ENCODE measurements at regions not wholly inside any gene's neighbourhood (a gene's known extent, or its start where the extent isn't known, plus 50 kb on each side); places are given as distances from the start of the nearest gene placed in this dataset.

GRCh38 chr4:14515556-14515955 lies 486.7 kb upstream of the CPEB2 start:
- Histone ChIP-seq H2AFZ (ENCODE audit: low read depth) (no peak overlapping the region), H3K4me3 (ENCODE audit: low read depth in 2 of 2, low read length in 1 of 2) (no peak overlapping the region), H3K4me1 (ENCODE audit: control insufficient read depth in 1 of 2, insufficient read depth in 2 of 2, low read depth in 1 of 2, low read length in 1 of 2) (no peaks in the 10 kb centered on the region; a peak in 1 of 4 replicates), H3K27ac (ENCODE audit: low read depth in 2 of 2, low read length in 1 of 2) (no peak overlapping the region), H3K36me3 (replicated peaks in 1 of 2; ENCODE audit: control insufficient read depth in 1 of 2, insufficient read depth in 2 of 2, low read length in 1 of 2) (no peaks in the 10 kb centered on the region), H3K9ac (no peak overlapping the region), H3K79me2 (ENCODE audit: insufficient read depth) (no peaks in the 10 kb centered on the region), H3F3A (replicated peaks; ENCODE audit: insufficient read depth) (no peaks in the 10 kb centered on the region), H3K9me2 (no peaks in the 10 kb centered on the region), H3K9me3 (no peaks in the 10 kb centered on the region), H3K4me2 (no peak overlapping the region), H4K20me1 (ENCODE audit: insufficient read depth) (no peaks in the 10 kb centered on the region), H3K27me3 (ENCODE audit: insufficient read depth) (no peaks in the 10 kb centered on the region)
- POLR2A ChIA-PET, result no interaction called here
- no peak for TF ChIP-seq FOSL2 (IDR thresholded peaks at IDR 0.05; ENCODE audit: borderline replicate concordance, low read depth)
- no peak for TF ChIP-seq TCF12 (IDR thresholded peaks at IDR 0.05)
- TF ChIP-seq, protein P1, sequence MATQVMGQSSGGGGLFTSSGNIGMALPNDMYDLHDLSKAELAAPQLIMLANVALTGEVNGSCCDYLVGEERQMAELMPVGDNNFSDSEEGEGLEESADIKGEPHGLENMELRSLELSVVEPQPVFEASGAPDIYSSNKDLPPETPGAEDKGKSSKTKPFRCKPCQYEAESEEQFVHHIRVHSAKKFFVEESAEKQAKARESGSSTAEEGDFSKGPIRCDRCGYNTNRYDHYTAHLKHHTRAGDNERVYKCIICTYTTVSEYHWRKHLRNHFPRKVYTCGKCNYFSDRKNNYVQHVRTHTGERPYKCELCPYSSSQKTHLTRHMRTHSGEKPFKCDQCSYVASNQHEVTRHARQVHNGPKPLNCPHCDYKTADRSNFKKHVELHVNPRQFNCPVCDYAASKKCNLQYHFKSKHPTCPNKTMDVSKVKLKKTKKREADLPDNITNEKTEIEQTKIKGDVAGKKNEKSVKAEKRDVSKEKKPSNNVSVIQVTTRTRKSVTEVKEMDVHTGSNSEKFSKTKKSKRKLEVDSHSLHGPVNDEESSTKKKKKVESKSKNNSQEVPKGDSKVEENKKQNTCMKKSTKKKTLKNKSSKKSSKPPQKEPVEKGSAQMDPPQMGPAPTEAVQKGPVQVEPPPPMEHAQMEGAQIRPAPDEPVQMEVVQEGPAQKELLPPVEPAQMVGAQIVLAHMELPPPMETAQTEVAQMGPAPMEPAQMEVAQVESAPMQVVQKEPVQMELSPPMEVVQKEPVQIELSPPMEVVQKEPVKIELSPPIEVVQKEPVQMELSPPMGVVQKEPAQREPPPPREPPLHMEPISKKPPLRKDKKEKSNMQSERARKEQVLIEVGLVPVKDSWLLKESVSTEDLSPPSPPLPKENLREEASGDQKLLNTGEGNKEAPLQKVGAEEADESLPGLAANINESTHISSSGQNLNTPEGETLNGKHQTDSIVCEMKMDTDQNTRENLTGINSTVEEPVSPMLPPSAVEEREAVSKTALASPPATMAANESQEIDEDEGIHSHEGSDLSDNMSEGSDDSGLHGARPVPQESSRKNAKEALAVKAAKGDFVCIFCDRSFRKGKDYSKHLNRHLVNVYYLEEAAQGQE (IDR thresholded peaks at IDR 0.05; ENCODE audit: low read depth, low read length), result no peak
- no peak for TF ChIP-seq SMC3 (IDR thresholded peaks at IDR 0.05; ENCODE audit: low read depth, low read length)
- no peak for TF ChIP-seq MXI1 (IDR thresholded peaks at IDR 0.05; ENCODE audit: low read depth, low read length)
- TF ChIP-seq ELF1 (IDR thresholded peaks at IDR 0.05), result no peak
- TF ChIP-seq SIN3A (IDR thresholded peaks at IDR 0.05; ENCODE audit: borderline replicate concordance, low read depth, low read length), result no peak
- no peak for TF ChIP-seq NRF1 (IDR thresholded peaks at IDR 0.05; ENCODE audit: low read depth, low read length)
- no peak for TF ChIP-seq JUND (IDR thresholded peaks at IDR 0.05)
- no peak for TF ChIP-seq FOXJ3 (CRISPR knock-in tag; IDR thresholded peaks at IDR 0.05)
- TF ChIP-seq TEAD4 (IDR thresholded peaks at IDR 0.05; ENCODE audit: borderline replicate concordance, insufficient read depth), result no peak
- no peak for TF ChIP-seq EP300 (IDR thresholded peaks at IDR 0.05; ENCODE audit: borderline replicate concordance in 1 of 2, low read depth in 1 of 2, low read length in 1 of 2)
- no peak for DNase-seq
- CTCF ChIA-PET, result interaction anchor here (0.6 kb wide), 2 partner anchors 14 to 54 kb away, joined by 3 read pairs; no protein-coding TSS in a partner anchor
- WGBS (ENCODE audit: low lambda C conversion rate), result 67% methylated on average over 2 of the region's 2 CpGs

DNA sequence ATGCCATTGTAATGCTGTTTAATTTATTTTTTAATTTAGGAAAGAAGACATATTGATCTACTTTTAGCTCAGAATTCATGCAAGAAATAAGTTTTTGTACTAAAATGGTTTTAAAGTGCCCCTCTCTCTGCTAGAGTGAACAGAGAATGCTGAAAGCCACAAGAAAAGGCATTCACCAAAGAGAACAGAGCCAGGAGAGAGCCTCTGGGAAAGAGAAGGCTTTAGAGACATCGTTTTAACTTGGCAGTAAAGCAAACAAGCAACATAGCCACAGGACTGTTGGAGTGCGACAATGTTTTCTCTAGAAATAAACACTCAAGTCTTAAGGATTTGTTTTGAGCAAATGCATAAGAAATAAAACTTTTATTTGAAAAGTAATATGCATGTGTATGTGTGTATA lies 484.1 kb upstream of the CPEB2 start:
- no peaks in the 10 kb centered on the region for H3K9me3 ChIP-seq
- CTCF ChIA-PET, result no interaction called here
- no peaks in the 10 kb centered on the region; a peak in 1 of 4 replicates for H3K4me1 ChIP-seq (ENCODE audit: control insufficient read depth in 1 of 2, insufficient read depth in 2 of 2, low read depth in 1 of 2, low read length in 1 of 2)
- no peaks in the 10 kb centered on the region for H4K20me1 ChIP-seq (ENCODE audit: insufficient read depth)
- H3K27me3 ChIP-seq (ENCODE audit: insufficient read depth), result no peaks in the 10 kb centered on the region
- H3F3A ChIP-seq (replicated peaks; ENCODE audit: insufficient read depth), result no peaks in the 10 kb centered on the region
- H3K4me2 ChIP-seq, result no peak overlapping the region
- H2AFZ ChIP-seq (ENCODE audit: low read depth), result no peak overlapping the region
- DNase-seq, result no peak
- no peaks in the 10 kb centered on the region for H3K9me2 ChIP-seq
- 48% methylated on average over 2 of the region's 2 CpGs for WGBS (ENCODE audit: low lambda C conversion rate)
- H3K4me3 ChIP-seq (ENCODE audit: low read depth in 2 of 2, low read length in 1 of 2), result no peak overlapping the region
- POLR2A ChIA-PET, result no interaction called here
- H3K9ac ChIP-seq, result no peak overlapping the region
- H3K79me2 ChIP-seq (ENCODE audit: insufficient read depth), result no peaks in the 10 kb centered on the region
- no peaks in the 10 kb centered on the region for H3K36me3 ChIP-seq (replicated peaks in 1 of 2; ENCODE audit: control insufficient read depth in 1 of 2, insufficient read depth in 2 of 2, low read length in 1 of 2)
- no peak overlapping the region for H3K27ac ChIP-seq (ENCODE audit: low read depth in 2 of 2, low read length in 1 of 2)
- no peak for TF ChIP-seq POLR2AphosphoS5 (IDR thresholded peaks at IDR 0.05; ENCODE audit: low read depth, low read length)
- no peak for TF ChIP-seq GABPA (IDR thresholded peaks at IDR 0.05; ENCODE audit: low read depth)
- TF ChIP-seq, protein P2, sequence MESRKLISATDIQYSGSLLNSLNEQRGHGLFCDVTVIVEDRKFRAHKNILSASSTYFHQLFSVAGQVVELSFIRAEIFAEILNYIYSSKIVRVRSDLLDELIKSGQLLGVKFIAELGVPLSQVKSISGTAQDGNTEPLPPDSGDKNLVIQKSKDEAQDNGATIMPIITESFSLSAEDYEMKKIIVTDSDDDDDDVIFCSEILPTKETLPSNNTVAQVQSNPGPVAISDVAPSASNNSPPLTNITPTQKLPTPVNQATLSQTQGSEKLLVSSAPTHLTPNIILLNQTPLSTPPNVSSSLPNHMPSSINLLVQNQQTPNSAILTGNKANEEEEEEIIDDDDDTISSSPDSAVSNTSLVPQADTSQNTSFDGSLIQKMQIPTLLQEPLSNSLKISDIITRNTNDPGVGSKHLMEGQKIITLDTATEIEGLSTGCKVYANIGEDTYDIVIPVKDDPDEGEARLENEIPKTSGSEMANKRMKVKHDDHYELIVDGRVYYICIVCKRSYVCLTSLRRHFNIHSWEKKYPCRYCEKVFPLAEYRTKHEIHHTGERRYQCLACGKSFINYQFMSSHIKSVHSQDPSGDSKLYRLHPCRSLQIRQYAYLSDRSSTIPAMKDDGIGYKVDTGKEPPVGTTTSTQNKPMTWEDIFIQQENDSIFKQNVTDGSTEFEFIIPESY (IDR thresholded peaks at IDR 0.05; ENCODE audit: borderline replicate concordance, low read depth), result no peak
- no peak for TF ChIP-seq GATA2 (CRISPR knock-in tag; IDR thresholded peaks at IDR 0.05)
- TF ChIP-seq RCOR1 (IDR thresholded peaks at IDR 0.05; ENCODE audit: low read length), result no peak
- TF ChIP-seq MEF2A (IDR thresholded peaks at IDR 0.05; ENCODE audit: borderline replicate concordance, low read depth), result no peak
- no peak for TF ChIP-seq ELF1 (IDR thresholded peaks at IDR 0.05)
- TF ChIP-seq CTCF (IDR thresholded peaks at IDR 0.05), result no peak
- no peak for TF ChIP-seq FOXJ3 (CRISPR knock-in tag; IDR thresholded peaks at IDR 0.05)
- no peak for TF ChIP-seq EP300 (IDR thresholded peaks at IDR 0.05; ENCODE audit: borderline replicate concordance in 1 of 2, low read depth in 1 of 2, low read length in 1 of 2)
- no peak for TF ChIP-seq JUND (IDR thresholded peaks at IDR 0.05)
- no peak for TF ChIP-seq RXRA (IDR thresholded peaks at IDR 0.05; ENCODE audit: borderline replicate concordance, low read depth)

Data from SK-N-SH (cell line).